Thoracic aorta (tissue), 2 donors: ENCODE measurements at regions not wholly inside any gene's neighbourhood (a gene's known extent, or its start where the extent isn't known, plus 50 kb on each side); places are given as distances from the start of the nearest gene placed in this dataset.

Source experiments
- ATAC-seq: fragments of 150-250 bp; one replicate; pipeline ENCODE4 v1.8.0; 2017; ENCODE audit warnings: low read depth; ENCODE audit not compliant: insufficient number of reproducible peaks, low FRiP score
- DNase-seq: peaks from one replicate; pipeline ENCODE4 v3.0.0-alpha.2; 2020; ENCODE audit warnings: low spot score
- H3K27ac ChIP-seq, 2 donors: fragments of 200-600 bp; sonication (generic); 1 replicate in 1 of 2; 2 replicates in 1 of 2; pipeline ENCODE4 v1.5.1; 2016; ENCODE audit warnings: mild to moderate bottlenecking in 2 of 2, moderate library complexity in 2 of 2
- H3K27me3 ChIP-seq: fragments of 200-600 bp; sonication (generic); replicated peaks from 2 replicates; pipeline ENCODE4 v1.6.0; 2016; ENCODE audit warnings: mild to moderate bottlenecking; ENCODE audit not compliant: insufficient read depth
- H3K36me3 ChIP-seq: fragments of 200-600 bp; sonication (generic); one replicate; pipeline ENCODE4 v1.5.1; 2016
- H3K4me1 ChIP-seq, 2 donors: fragments of 200-600 bp; sonication (generic); 1 replicate in 1 of 2; 2 replicates in 1 of 2; pipeline versions ENCODE4 v1.5.1 to v1.6.0; 2016; ENCODE audit warnings: low read depth in 2 of 2, mild to moderate bottlenecking in 1 of 2; ENCODE audit not compliant: control insufficient read depth in 1 of 2
- H3K4me3 ChIP-seq: fragments of 200-600 bp; sonication (generic); 2 replicates; pipeline ENCODE4 v1.5.1; 2016; ENCODE audit warnings: mild to moderate bottlenecking
- H3K9me3 ChIP-seq: fragments of 200-600 bp; sonication (generic); 2 replicates; pipeline ENCODE4 v1.5.1; 2016
- CTCF ChIP-seq: fragments of 200-600 bp; sonication (generic); IDR thresholded peaks from one replicate; pipeline ENCODE4 v1.5.1; 2019; ENCODE audit warnings: antibody characterized with exemption

- DNase-seq (no peak), ATAC-seq (no peak)
- H3K27me3 ChIP-seq, result no peaks in the 10 kb centered on the region
- H3K4me1 ChIP-seq, result no peaks in the 10 kb centered on the region
- no peaks in the 10 kb centered on the region for H3K36me3 ChIP-seq
- TF ChIP-seq CTCF, result no peak
- H3K27ac ChIP-seq, result no peak overlapping the region
- peaks cover 3% of the 10 kb centered on the region for H3K9me3 ChIP-seq
- H3K4me3 ChIP-seq, result no peak overlapping the region
These were observed 116.3 kb upstream of the DAZL start for GRCh38 chr3:16721494-16721893.

GRCh38 chr3:16723978-16724377 is 118.8 kb upstream of the DAZL start:
- H3K27ac ChIP-seq, result no peak overlapping the region
- no peaks in the 10 kb centered on the region for H3K36me3 ChIP-seq
- H3K9me3 ChIP-seq, result peaks cover 3% of the 10 kb centered on the region
- no peak for DNase-seq
- H3K4me3 ChIP-seq, result no peak overlapping the region
- H3K27me3 ChIP-seq, result no peaks in the 10 kb centered on the region
- no peak for ATAC-seq
- no peaks in the 10 kb centered on the region for H3K4me1 ChIP-seq
- TF ChIP-seq CTCF, result no peak

GRCh38 chr3:16724487-16724886 is 119.3 kb upstream of the DAZL start:
- DNase-seq (no peak), ATAC-seq (no peak)

GRCh38 chr3:16725972-16726371 is 120.7 kb upstream of the DAZL start:
- ATAC-seq (no peak), DNase-seq (no peak)
- peaks cover 3% of the 10 kb centered on the region for H3K9me3 ChIP-seq
- TF ChIP-seq CTCF, result no peak
- H3K27ac ChIP-seq, result no peak overlapping the region
- H3K27me3 ChIP-seq, result no peaks in the 10 kb centered on the region
- no peaks in the 10 kb centered on the region for H3K4me1 ChIP-seq
- H3K36me3 ChIP-seq, result no peaks in the 10 kb centered on the region
- H3K4me3 ChIP-seq, result no peak overlapping the region

More at GRCh38 chr3:16724487-16724886, 119.3 kb upstream of the DAZL start:
- Histone ChIP-seq H3K36me3 (no peaks in the 10 kb centered on the region), H3K9me3 (peaks cover 3% of the 10 kb centered on the region), H3K4me3 (no peak overlapping the region), H3K27me3 (no peaks in the 10 kb centered on the region), H3K4me1 (no peaks in the 10 kb centered on the region), H3K27ac (no peak overlapping the region)
- no peak for TF ChIP-seq CTCF

GRCh38 chr3:16728770-16729745 is 123.8 kb upstream of the DAZL start:
- no peak overlapping the region for H3K4me3 ChIP-seq
- no peaks in the 10 kb centered on the region for H3K36me3 ChIP-seq
- H3K9me3 ChIP-seq, result peaks cover 7% of the 10 kb centered on the region
- no peak overlapping the region for H3K27ac ChIP-seq
- no peak for ATAC-seq
- no peaks in the 10 kb centered on the region for H3K27me3 ChIP-seq
- DNase-seq, result no peak
- no peak for TF ChIP-seq CTCF
- H3K4me1 ChIP-seq, result no peaks in the 10 kb centered on the region
